ENCODE measurements at regions not wholly inside any gene's neighbourhood (a gene's known extent, or its start where the extent isn't known, plus 50 kb on each side); places are given as distances from the start of the nearest gene placed in this dataset.

DNA sequence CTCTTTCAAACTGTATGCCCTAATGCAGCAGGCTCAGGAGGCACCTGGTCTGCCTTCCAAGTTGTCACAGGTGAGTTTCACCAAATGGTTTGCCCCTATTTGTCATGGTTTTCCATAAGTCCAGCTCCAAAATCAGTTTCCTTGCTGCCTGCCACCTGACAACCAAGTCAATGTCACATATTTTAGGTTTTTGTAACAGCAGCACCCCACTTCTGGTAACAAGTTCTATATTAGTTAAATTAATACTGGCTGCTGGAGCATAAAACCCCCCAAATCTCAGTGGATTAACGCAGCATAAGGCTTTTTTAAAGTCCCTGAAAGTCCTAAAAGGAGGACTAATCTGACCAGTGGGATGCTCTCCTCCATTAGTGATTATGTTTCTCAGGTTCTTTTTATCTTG lies 200.7 kb downstream of the RRAGC start:
- Histone ChIP-seq H3K18ac (ENCODE audit: insufficient read length, low read depth, low read length) (no peak overlapping the region), H4K8ac (replicated peaks; ENCODE audit: insufficient read length, low read depth, low read length) (no peak overlapping the region), H3K9me3 (ENCODE audit: control insufficient read depth, low read depth, low read length) (peaks cover 11% of the 10 kb centered on the region), H2BK15ac (ENCODE audit: low read depth, low read length) (no peak overlapping the region), H3K27ac (ENCODE audit: insufficient read length, low read depth, low read length) (no peak overlapping the region), H3K23ac (ENCODE audit: insufficient read length, low read depth, low read length) (no peak overlapping the region), H3K4ac (ENCODE audit: low read depth, low read length) (no peak overlapping the region), H2AK5ac (ENCODE audit: insufficient read length, low read length) (no peak overlapping the region), H3K23me2 (ENCODE audit: insufficient read length, low read depth, low read length, poor library complexity, severe bottlenecking) (no peaks in the 10 kb centered on the region), H3K9ac (ENCODE audit: extremely low read depth, insufficient read length, low read length) (no peak overlapping the region), H3K4me1 (ENCODE audit: insufficient read depth, low read length) (no peaks in the 10 kb centered on the region), H3K4me2 (ENCODE audit: insufficient read depth, insufficient read length, low read length) (no peak overlapping the region), H4K20me1 (ENCODE audit: control insufficient read depth, insufficient read depth, insufficient read length) (no peaks in the 10 kb centered on the region), H2BK20ac (ENCODE audit: low read depth, low read length, poor library complexity, severe bottlenecking) (no peak overlapping the region), H3K56ac (ENCODE audit: insufficient read length, low read depth, low read length) (no peak overlapping the region), H2BK120ac (ENCODE audit: low read depth, low read length, poor library complexity, severe bottlenecking) (no peak overlapping the region), H4K5ac (ENCODE audit: insufficient read length, low read depth, low read length) (no peak overlapping the region), H3K79me2 (ENCODE audit: insufficient read depth, low read length) (no peaks in the 10 kb centered on the region), H3T11ph (ENCODE audit: low read length) (no peak overlapping the region), H4K91ac (ENCODE audit: insufficient read length, low read depth, low read length) (no peak overlapping the region), H2AFZ (ENCODE audit: low read length) (no peak overlapping the region), H3K27me3 (ENCODE audit: insufficient read depth, low read length) (no peaks in the 10 kb centered on the region), H3K14ac (ENCODE audit: insufficient read depth, low read length) (no peak overlapping the region), H2BK5ac (ENCODE audit: insufficient read length, low read length) (no peak overlapping the region), H2BK12ac (ENCODE audit: insufficient read length, low read depth, low read length) (no peak overlapping the region), H3K79me1 (ENCODE audit: insufficient read depth, low read depth, low read length, poor library complexity, severe bottlenecking) (no peaks in the 10 kb centered on the region)
- Mint-ChIP-seq H3K27me3 (ENCODE audit: low read depth) (peaks cover 13% of the 10 kb centered on the region), H3K4me3 (no peak overlapping the region), H3K27ac (no peak overlapping the region), H3K36me3 (ENCODE audit: insufficient read depth in 1 of 3, low read depth in 3 of 3) (peaks cover 0 to 12% (median 3%) of the 10 kb centered on the region in 3 experiments; a peak in 3 of 7 replicates), H3K4me1 (peaks cover 10 to 18% of the 10 kb centered on the region in 2 experiments), H3K9me3 (peaks cover 9 to 12% of the 10 kb centered on the region in 2 experiments)
- no peak for DNase-seq
- TF ChIP-seq, protein P1, sequence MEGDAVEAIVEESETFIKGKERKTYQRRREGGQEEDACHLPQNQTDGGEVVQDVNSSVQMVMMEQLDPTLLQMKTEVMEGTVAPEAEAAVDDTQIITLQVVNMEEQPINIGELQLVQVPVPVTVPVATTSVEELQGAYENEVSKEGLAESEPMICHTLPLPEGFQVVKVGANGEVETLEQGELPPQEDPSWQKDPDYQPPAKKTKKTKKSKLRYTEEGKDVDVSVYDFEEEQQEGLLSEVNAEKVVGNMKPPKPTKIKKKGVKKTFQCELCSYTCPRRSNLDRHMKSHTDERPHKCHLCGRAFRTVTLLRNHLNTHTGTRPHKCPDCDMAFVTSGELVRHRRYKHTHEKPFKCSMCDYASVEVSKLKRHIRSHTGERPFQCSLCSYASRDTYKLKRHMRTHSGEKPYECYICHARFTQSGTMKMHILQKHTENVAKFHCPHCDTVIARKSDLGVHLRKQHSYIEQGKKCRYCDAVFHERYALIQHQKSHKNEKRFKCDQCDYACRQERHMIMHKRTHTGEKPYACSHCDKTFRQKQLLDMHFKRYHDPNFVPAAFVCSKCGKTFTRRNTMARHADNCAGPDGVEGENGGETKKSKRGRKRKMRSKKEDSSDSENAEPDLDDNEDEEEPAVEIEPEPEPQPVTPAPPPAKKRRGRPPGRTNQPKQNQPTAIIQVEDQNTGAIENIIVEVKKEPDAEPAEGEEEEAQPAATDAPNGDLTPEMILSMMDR (conservative IDR thresholded peaks at IDR 0.05), result no peak
- no CpG with 5 or more reads among the region's 1 CpG for WGBS (ENCODE audit: extremely low coverage, insufficient read length, low lambda C conversion rate)

All from H9 (cell line).